ENCODE measurements at regions not wholly inside any gene's neighbourhood (a gene's known extent, or its start where the extent isn't known, plus 50 kb on each side); places are given as distances from the start of the nearest gene placed in this dataset.

GRCh38 chr3:88263417-88264100, 113.8 kb downstream of the C3orf38 start:
- no peak for TF ChIP-seq CTCF (IDR thresholded peaks at IDR 0.05)
- TF ChIP-seq POLR2AphosphoS5 (IDR thresholded peaks at IDR 0.05; ENCODE audit: low read depth, low read length): no peak
- TF ChIP-seq SIN3A (IDR thresholded peaks at IDR 0.05; ENCODE audit: borderline replicate concordance, insufficient read depth, low read depth, low read length): no peak

Data from Panc1 (cell line).